ENCODE measurements at regions not wholly inside any gene's neighbourhood (a gene's known extent, or its start where the extent isn't known, plus 50 kb on each side); places are given as distances from the start of the nearest gene placed in this dataset.

GRCh38 chr3:95813244-95813643 lies 1001.1 kb upstream of the EPHA6 start:
- Mint-ChIP-seq H3K9me3 (0 out of 2 replicates have a peak, but pooled peaks cover 4% of the 10 kb centered on the region), H3K4me1 (peaks cover 12% of the 10 kb centered on the region), H3K27ac (no peak overlapping the region), H3K27me3 (ENCODE audit: low read depth) (no peaks in the 10 kb centered on the region), H3K36me3 (no peaks in the 10 kb centered on the region), H3K4me3 (no peak overlapping the region)
- DNase-seq (ENCODE audit: low spot score) = no peak
- CTCF ChIA-PET = no interaction called here
- POLR2A ChIA-PET = no interaction called here
- no peak for TF ChIP-seq ZBTB43 (CRISPR knock-in tag; IDR thresholded peaks at IDR 0.05)
- TF ChIP-seq ZNF138 (CRISPR knock-in tag; conservative IDR thresholded peaks at IDR 0.05) = no peak
- TF ChIP-seq ZSCAN18 (CRISPR knock-in tag; IDR thresholded peaks at IDR 0.05) = no peak
- TF ChIP-seq HMGA2 (CRISPR knock-in tag; IDR thresholded peaks at IDR 0.05) = no peak
- no peak for TF ChIP-seq GTF2I (CRISPR knock-in tag; conservative IDR thresholded peaks at IDR 0.05)
- no peak for TF ChIP-seq ZNF532 (CRISPR knock-in tag; IDR thresholded peaks at IDR 0.05; ENCODE audit: borderline replicate concordance)
- no peak for TF ChIP-seq CTCF (IDR thresholded peaks at IDR 0.05)
- TF ChIP-seq ZNF232 (CRISPR knock-in tag; IDR thresholded peaks at IDR 0.05) = no peak
- no peak for TF ChIP-seq SOX15 (CRISPR knock-in tag; IDR thresholded peaks at IDR 0.05)
- TF ChIP-seq FOXJ3 (CRISPR knock-in tag; IDR thresholded peaks at IDR 0.05; ENCODE audit: borderline replicate concordance) = no peak
- no peak for TF ChIP-seq NFYB (CRISPR knock-in tag; conservative IDR thresholded peaks at IDR 0.05; ENCODE audit: low read depth)
- no peak for TF ChIP-seq ZNF671 (CRISPR knock-in tag; IDR thresholded peaks at IDR 0.05)
- TF ChIP-seq ZMAT4 (CRISPR knock-in tag; IDR thresholded peaks at IDR 0.05) = no peak
- TF ChIP-seq ZNF121 (CRISPR knock-in tag; IDR thresholded peaks at IDR 0.05) = no peak
- no peak for TF ChIP-seq NFE2L1 (CRISPR knock-in tag; IDR thresholded peaks at IDR 0.05)
- ATAC-seq = no peak

- ChIA-PET CTCF (no interaction called here), POLR2A (no interaction called here)
- ATAC-seq (no peak), DNase-seq (ENCODE audit: low spot score) (no peak)
- H3K4me1 Mint-ChIP-seq = peaks cover 12% of the 10 kb centered on the region
- TF ChIP-seq ZNF532 (CRISPR knock-in tag; IDR thresholded peaks at IDR 0.05; ENCODE audit: borderline replicate concordance) = no peak
- TF ChIP-seq ZNF121 (CRISPR knock-in tag; IDR thresholded peaks at IDR 0.05) = no peak
- no peak for TF ChIP-seq ZNF423 (CRISPR knock-in tag; IDR thresholded peaks at IDR 0.05)
- no peak for TF ChIP-seq ZNF671 (CRISPR knock-in tag; IDR thresholded peaks at IDR 0.05)
- no peak overlapping the region for H3K4me3 Mint-ChIP-seq
- H3K27me3 Mint-ChIP-seq (ENCODE audit: low read depth) = no peaks in the 10 kb centered on the region
- no peak overlapping the region for H3K27ac Mint-ChIP-seq
- H3K36me3 Mint-ChIP-seq = no peaks in the 10 kb centered on the region
- 0 out of 2 replicates have a peak, but pooled peaks cover 5% of the 10 kb centered on the region for H3K9me3 Mint-ChIP-seq
Observed at GRCh38 chr3:95815828-95816227, 998.6 kb upstream of the EPHA6 start.

Data from WTC11 (cell line).